ENCODE measurements at regions not wholly inside any gene's neighbourhood (a gene's known extent, or its start where the extent isn't known, plus 50 kb on each side); places are given as distances from the start of the nearest gene placed in this dataset.

GRCh38 chr5:72695659-72696058 is 120.8 kb upstream of the TNPO1 start:
- DNase-seq (ENCODE audit: low read depth, low spot score) = no peak
- no peak overlapping the region for H3K4me3 ChIP-seq (ENCODE audit: low read depth, low read length)
- no peak for TF ChIP-seq CTCF (IDR thresholded peaks at IDR 0.05; ENCODE audit: low read depth, low read length)
- in situ Hi-C loops (cut with HindIII; ENCODE audit: low sequenced_read_pairs) = no loop called here

GRCh38 chr5:72694856-72695255 is 121.6 kb upstream of the TNPO1 start:
- H3K4me3 ChIP-seq (ENCODE audit: low read depth, low read length) = no peak overlapping the region
- DNase-seq (ENCODE audit: low read depth, low spot score) = no peak
- TF ChIP-seq CTCF (IDR thresholded peaks at IDR 0.05; ENCODE audit: low read depth, low read length) = no peak
- in situ Hi-C loops (cut with HindIII; ENCODE audit: low sequenced_read_pairs) = no loop called here

- H3K4me3 ChIP-seq (ENCODE audit: low read depth, low read length) = no peak overlapping the region
- in situ Hi-C loops (cut with HindIII; ENCODE audit: low sequenced_read_pairs) = no loop called here
- TF ChIP-seq CTCF (IDR thresholded peaks at IDR 0.05; ENCODE audit: low read depth, low read length) = no peak
- DNase-seq (ENCODE audit: low read depth, low spot score) = no peak
Measured at GRCh38 chr5:72693546-72694205, 122.8 kb upstream of the TNPO1 start.

GRCh38 chr5:72692651-72693442 is 123.6 kb upstream of the TNPO1 start:
- no peak overlapping the region for H3K4me3 ChIP-seq (ENCODE audit: low read depth, low read length)
- in situ Hi-C loops (cut with HindIII; ENCODE audit: low sequenced_read_pairs) = no loop called here
- no peak for DNase-seq (ENCODE audit: low read depth, low spot score)
- no peak for TF ChIP-seq CTCF (IDR thresholded peaks at IDR 0.05; ENCODE audit: low read depth, low read length)

GRCh38 chr5:72692231-72692637 is 124.2 kb upstream of the TNPO1 start:
- in situ Hi-C loops (cut with HindIII; ENCODE audit: low sequenced_read_pairs) = no loop called here
- no peak overlapping the region for H3K4me3 ChIP-seq (ENCODE audit: low read depth, low read length)
- DNase-seq (ENCODE audit: low read depth, low spot score) = peak; percentile 59
- TF ChIP-seq CTCF (IDR thresholded peaks at IDR 0.05; ENCODE audit: low read depth, low read length) = no peak

- TF ChIP-seq CTCF (IDR thresholded peaks at IDR 0.05; ENCODE audit: low read depth, low read length) = no peak
- no peak overlapping the region for H3K4me3 ChIP-seq (ENCODE audit: low read depth, low read length)
- no peak for DNase-seq (ENCODE audit: low read depth, low spot score)
- in situ Hi-C loops (cut with HindIII; ENCODE audit: low sequenced_read_pairs) = no loop called here
Measured at GRCh38 chr5:72691751-72692150, 124.7 kb upstream of the TNPO1 start.

All from astrocyte of the spinal cord (primary cell).